Testis (tissue), 2 donors: ENCODE measurements at regions not wholly inside any gene's neighbourhood (a gene's known extent, or its start where the extent isn't known, plus 50 kb on each side); places are given as distances from the start of the nearest gene placed in this dataset.

Experiments used
- CTCF ChIP-seq, 3 experiments: fragments of 450-650 bp in 2 of 3; fragments of 200-600 bp in 1 of 3; sonication (generic) in 1 of 3; IDR thresholded peaks; one replicate each; pipeline ENCODE4 v1.5.1; 2016 to 2019; ENCODE audit warnings: antibody characterized with exemption in 3 of 3, mild to moderate bottlenecking in 2 of 3, moderate library complexity in 1 of 3
- POLR2A ChIP-seq: fragments of 450-650 bp; IDR thresholded peaks from one replicate; pipeline ENCODE4 v1.6.1; 2017; ENCODE audit warnings: antibody characterized with exemption, mild to moderate bottlenecking, moderate library complexity

GRCh38 chr1:96041470-96041869, 680.1 kb upstream of the PTBP2 start:
- TF ChIP-seq CTCF (IDR thresholded peaks at IDR 0.05): no peak
- TF ChIP-seq POLR2A: no peak
